G401.6 (cell line): ENCODE measurements at regions not wholly inside any gene's neighbourhood (a gene's known extent, or its start where the extent isn't known, plus 50 kb on each side); places are given as distances from the start of the nearest gene placed in this dataset.
A peak's percentile ranks its signal among the peaks of the same experiment; 100 is the strongest.

Experiments used
- FAIRE-seq: peaks from 2 replicates; lab custom pipeline; 2012; peaks lifted over from hg19 to GRCh38; lab: Jason Lieb, UNC

- FAIRE-seq = no peak
Measured at GRCh38 chr12:88994537-88994936, 357.8 kb downstream of the DUSP6 start.

GRCh38 chr12:88993651-88994050 is 358.6 kb downstream of the DUSP6 start:
- peak; percentile 89 for FAIRE-seq

- no peak for FAIRE-seq
Measured at GRCh38 chr12:88986056-88986455, 366.2 kb downstream of the DUSP6 start.

GRCh38 chr12:88985631-88986030 is 366.7 kb downstream of the DUSP6 start:
- FAIRE-seq = no peak

- FAIRE-seq = no peak
Measured at GRCh38 chr12:88985011-88985410, 367.3 kb downstream of the DUSP6 start.

GRCh38 chr12:88982694-88983093 is 369.6 kb downstream of the DUSP6 start:
- no peak for FAIRE-seq

- FAIRE-seq = no peak
Measured at GRCh38 chr12:88977115-88977514, 375.2 kb downstream of the DUSP6 start.

GRCh38 chr12:88973998-88974397 is 378.3 kb downstream of the DUSP6 start:
- peak; percentile 8 for FAIRE-seq

- FAIRE-seq = no peak
Measured at GRCh38 chr12:88970740-88971139, 381.6 kb downstream of the DUSP6 start.

- FAIRE-seq = no peak
Measured at GRCh38 chr12:88969127-88969526, 383.2 kb downstream of the DUSP6 start.

GRCh38 chr12:88960213-88960878 is 380.1 kb upstream of the KITLG start:
- no peak for FAIRE-seq

GRCh38 chr12:88958946-88959345 is 378.7 kb upstream of the KITLG start:
- FAIRE-seq = no peak

GRCh38 chr12:88958153-88958552 is 377.9 kb upstream of the KITLG start:
- no peak for FAIRE-seq

- no peak for FAIRE-seq
Measured at GRCh38 chr12:88957358-88957757, 377.1 kb upstream of the KITLG start.

GRCh38 chr12:88955531-88955930 is 375.3 kb upstream of the KITLG start:
- no peak for FAIRE-seq

- no peak for FAIRE-seq
Measured at GRCh38 chr12:88953029-88953586, 372.8 kb upstream of the KITLG start.

GRCh38 chr12:88952562-88952942 is 372.3 kb upstream of the KITLG start:
- no peak for FAIRE-seq

GRCh38 chr12:88951860-88952561 is 371.7 kb upstream of the KITLG start:
- FAIRE-seq = no peak

GRCh38 chr12:88951177-88951576 is 370.9 kb upstream of the KITLG start:
- FAIRE-seq = no peak

- no peak for FAIRE-seq
Measured at GRCh38 chr12:88947486-88948043, 367.3 kb upstream of the KITLG start.

- no peak for FAIRE-seq
Measured at GRCh38 chr12:88946372-88946997, 366.2 kb upstream of the KITLG start.

GRCh38 chr12:88945051-88945732 is 364.9 kb upstream of the KITLG start:
- no peak for FAIRE-seq
